SK-N-DZ (cell line): ENCODE measurements at regions not wholly inside any gene's neighbourhood (a gene's known extent, or its start where the extent isn't known, plus 50 kb on each side); places are given as distances from the start of the nearest gene placed in this dataset.
A peak's percentile ranks its signal among the peaks of the same experiment; 100 is the strongest.

Experiments used
- DNase-seq: peaks from one replicate; pipeline ENCODE4 v3.0.0-alpha.2; 2015; ENCODE audit warnings: low spot score

GRCh38 chr4:18813771-18814170 is 792.2 kb upstream of the LCORL start:
- no peak for DNase-seq

GRCh38 chr4:18813055-18813454 is 791.5 kb upstream of the LCORL start:
- no peak for DNase-seq

- DNase-seq, result no peak
Observed at GRCh38 chr4:18803781-18804180, 782.2 kb upstream of the LCORL start.

- DNase-seq, result no peak
Observed at GRCh38 chr4:18798123-18798522, 776.6 kb upstream of the LCORL start.

GRCh38 chr4:18795794-18796193 is 774.2 kb upstream of the LCORL start:
- no peak for DNase-seq

GRCh38 chr4:18777190-18777930 is 755.8 kb upstream of the LCORL start:
- DNase-seq, result no peak

- DNase-seq, result no peak
Observed at GRCh38 chr4:18767921-18768320, 746.4 kb upstream of the LCORL start.

GRCh38 chr4:18756671-18757070 is 735.1 kb upstream of the LCORL start:
- no peak for DNase-seq

GRCh38 chr4:18754180-18754579 is 732.6 kb upstream of the LCORL start:
- no peak for DNase-seq

- no peak for DNase-seq
Observed at GRCh38 chr4:18751083-18751482, 729.5 kb upstream of the LCORL start.

GRCh38 chr4:18749391-18749790 is 727.8 kb upstream of the LCORL start:
- DNase-seq, result peak; percentile 39

GRCh38 chr4:18736551-18736950 is 715.0 kb upstream of the LCORL start:
- DNase-seq, result peak; percentile 92

- peak; percentile 89 for DNase-seq
Observed at GRCh38 chr4:18735740-18736268, 714.2 kb upstream of the LCORL start.

- peak; percentile 84 for DNase-seq
Observed at GRCh38 chr4:18734405-18734804, 712.9 kb upstream of the LCORL start.

- peak; percentile 17 for DNase-seq
Observed at GRCh38 chr4:18733961-18734360, 712.4 kb upstream of the LCORL start.

GRCh38 chr4:18722748-18723191 is 701.2 kb upstream of the LCORL start:
- DNase-seq, result no peak

GRCh38 chr4:18698119-18698883 is 676.7 kb upstream of the LCORL start:
- DNase-seq, result no peak

GRCh38 chr4:18695733-18696527 is 674.4 kb upstream of the LCORL start:
- no peak for DNase-seq

- peak; percentile 10 for DNase-seq
Observed at GRCh38 chr4:18691431-18692200, 670.1 kb upstream of the LCORL start.

- DNase-seq, result no peak
Observed at GRCh38 chr4:18690291-18690955, 668.9 kb upstream of the LCORL start.
